Mesendoderm (in vitro differentiated cells): ENCODE measurements at regions not wholly inside any gene's neighbourhood (a gene's known extent, or its start where the extent isn't known, plus 50 kb on each side); places are given as distances from the start of the nearest gene placed in this dataset.

ENCODE experiments used
- DNase-seq: peaks from one replicate; pipeline ENCODE4 v3.0.0; 2013
- H2AK5ac ChIP-seq: 2 replicates; pipeline ENCODE4 v1.6.1; 2013; ENCODE audit warnings: low read length, inconsistent platforms
- H2BK120ac ChIP-seq: 2 replicates; pipeline ENCODE4 v1.6.1; 2013; ENCODE audit warnings: low read depth, mild to moderate bottlenecking, low read length, moderate library complexity, mixed read lengths
- H2BK15ac ChIP-seq: replicated peaks from 2 replicates; pipeline ENCODE4 v1.6.1; 2013; ENCODE audit warnings: low read depth, mild to moderate bottlenecking, moderate library complexity
- H2BK5ac ChIP-seq: 2 replicates; pipeline ENCODE4 v1.6.1; 2013; ENCODE audit warnings: low read length, inconsistent platforms
- H3K18ac ChIP-seq: 2 replicates; pipeline ENCODE4 v1.6.1; 2013; ENCODE audit warnings: mild to moderate bottlenecking, low read length, mixed read lengths
- H3K23ac ChIP-seq: one replicate; pipeline ENCODE4 v1.6.1; 2013; ENCODE audit warnings: low read length
- H3K27ac ChIP-seq: 2 replicates; pipeline ENCODE4 v1.5.1; 2013; ENCODE audit warnings: low read depth, mild to moderate bottlenecking, inconsistent platforms, low read length, moderate library complexity
- H3K27me3 ChIP-seq: 2 replicates; pipeline ENCODE4 v1.6.1; 2013; ENCODE audit warnings: low read length, control low read depth, mild to moderate bottlenecking, inconsistent platforms; ENCODE audit not compliant: insufficient read depth, poor library complexity
- H3K36me3 ChIP-seq: 2 replicates; pipeline ENCODE4 v1.6.1; 2013; ENCODE audit warnings: low read length, inconsistent platforms; ENCODE audit not compliant: control insufficient read depth, insufficient read depth
- H3K4ac ChIP-seq: one replicate; pipeline ENCODE4 v1.6.1; 2013; ENCODE audit warnings: low read depth, mild to moderate bottlenecking, low read length, moderate library complexity
- H3K4me1 ChIP-seq: 2 replicates; pipeline ENCODE4 v1.6.1; 2013; ENCODE audit warnings: low read depth, low read length, inconsistent platforms; ENCODE audit not compliant: control insufficient read depth
- H3K4me2 ChIP-seq: 2 replicates; pipeline ENCODE4 v1.6.1; 2013; ENCODE audit warnings: low read length
- H3K4me3 ChIP-seq: 2 replicates; pipeline ENCODE4 v1.5.1; 2013; ENCODE audit warnings: mild to moderate bottlenecking, low read length
- H3K56ac ChIP-seq: one replicate; pipeline ENCODE4 v1.6.1; 2013; ENCODE audit warnings: low read length
- H3K79me1 ChIP-seq: 2 replicates; pipeline ENCODE4 v1.6.1; 2013; ENCODE audit warnings: low read length, inconsistent platforms
- H3K79me2 ChIP-seq: 2 replicates; pipeline ENCODE4 v1.6.1; 2013; ENCODE audit warnings: mild to moderate bottlenecking, low read length; ENCODE audit not compliant: control insufficient read depth, insufficient read depth
- H3K9ac ChIP-seq: 2 replicates; pipeline ENCODE4 v1.6.1; 2013; ENCODE audit warnings: low read length, inconsistent platforms
- H4K5ac ChIP-seq: one replicate; pipeline ENCODE4 v1.6.1; 2013; ENCODE audit warnings: low read length
- H4K8ac ChIP-seq: one replicate; pipeline ENCODE4 v1.6.1; 2013; ENCODE audit warnings: low read depth, mild to moderate bottlenecking, control low read depth, low read length, moderate library complexity
- WGBS: extraction: QIAGEN DNeasy Blood & Tissue Kit; methylation state at CpG from one replicate; pipeline ENCODE4 v1.1.7; 2013; ENCODE audit warnings: low lambda C conversion rate, missing lambda C conversion rate; ENCODE audit not compliant: insufficient coverage; ENCODE audit errors: extremely low coverage; 5-methylcytosine and 5-hydroxymethylcytosine counted together

DNA sequence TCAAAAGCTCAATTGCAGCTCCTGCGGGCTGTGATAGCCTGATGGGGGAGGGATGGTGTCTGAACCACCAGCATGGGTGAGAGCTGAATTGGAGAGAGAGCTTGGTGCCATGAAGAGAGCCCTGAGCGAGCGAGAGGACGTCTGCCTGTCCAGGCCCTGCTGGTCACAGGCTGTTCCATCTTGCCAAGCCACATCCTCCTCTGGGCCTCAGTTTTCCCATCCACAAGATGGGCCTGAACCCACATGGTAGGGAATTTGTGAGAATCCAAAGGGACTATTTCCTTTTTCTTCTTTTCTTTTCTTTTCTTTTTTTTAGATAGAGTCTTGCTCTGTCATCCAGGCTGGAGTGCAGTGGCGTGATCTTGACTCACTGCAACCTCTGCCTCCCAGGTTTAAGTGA lies 276.4 kb downstream of the VRK1 start:
- Histone ChIP-seq H2BK120ac (no peak overlapping the region), H3K27me3 (no peaks in the 10 kb centered on the region), H3K36me3 (no peaks in the 10 kb centered on the region), H2BK5ac (no peak overlapping the region), H3K79me2 (no peaks in the 10 kb centered on the region), H3K79me1 (no peaks in the 10 kb centered on the region), H3K4ac (no peak overlapping the region), H3K4me3 (no peak overlapping the region), H3K4me2 (no peak overlapping the region), H4K5ac (no peak overlapping the region), H3K4me1 (no peaks in the 10 kb centered on the region), H3K23ac (no peak overlapping the region), H3K18ac (no peak overlapping the region), H3K56ac (no peak overlapping the region), H4K8ac (no peak overlapping the region), H3K27ac (no peak overlapping the region), H3K9ac (no peak overlapping the region), H2AK5ac (no peak overlapping the region), H2BK15ac (no peak overlapping the region)
- no CpG with 5 or more reads among the region's 5 CpGs for WGBS
- DNase-seq = no peak

DNA sequence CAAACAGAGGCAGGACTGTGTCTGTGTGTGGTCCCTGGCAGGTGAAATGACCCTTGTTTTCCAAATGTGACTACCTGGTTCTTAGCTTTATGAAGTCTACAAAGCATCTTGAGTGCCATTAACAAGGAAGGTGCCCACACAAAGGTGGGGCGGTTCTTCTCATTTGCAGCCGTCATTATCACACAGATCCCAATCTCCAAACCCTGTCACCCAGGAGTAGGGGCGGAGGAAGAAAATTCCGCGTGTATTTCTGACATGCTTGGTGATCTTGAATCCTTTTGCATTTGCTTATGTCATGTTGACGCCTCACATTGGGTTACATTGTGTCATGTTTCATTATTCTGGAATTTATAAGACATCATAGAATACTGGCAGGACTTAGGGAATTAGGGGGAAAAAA lies 277.3 kb downstream of the VRK1 start:
- Histone ChIP-seq H3K27ac (no peak overlapping the region), H3K27me3 (no peaks in the 10 kb centered on the region), H2BK120ac (no peak overlapping the region), H3K79me1 (no peaks in the 10 kb centered on the region), H3K56ac (no peak overlapping the region), H3K4me2 (no peak overlapping the region), H4K5ac (no peak overlapping the region), H3K23ac (no peak overlapping the region), H2BK5ac (no peak overlapping the region), H3K18ac (no peak overlapping the region), H3K36me3 (no peaks in the 10 kb centered on the region), H2BK15ac (no peak overlapping the region), H3K79me2 (no peaks in the 10 kb centered on the region), H4K8ac (no peak overlapping the region), H2AK5ac (no peak overlapping the region), H3K4me3 (no peak overlapping the region), H3K9ac (no peak overlapping the region), H3K4ac (no peak overlapping the region), H3K4me1 (no peaks in the 10 kb centered on the region)
- no CpG with 5 or more reads among the region's 6 CpGs for WGBS
- no peak for DNase-seq

GRCh38 chr14:97074856-97075255 lies 277.7 kb downstream of the VRK1 start:
- H3K36me3 ChIP-seq = no peaks in the 10 kb centered on the region
- no peak overlapping the region for H2AK5ac ChIP-seq
- H3K9ac ChIP-seq = no peak overlapping the region
- no peak overlapping the region for H3K4me2 ChIP-seq
- no peak overlapping the region for H4K8ac ChIP-seq
- H3K27ac ChIP-seq = no peak overlapping the region
- no peak overlapping the region for H3K4me3 ChIP-seq
- no peak overlapping the region for H3K23ac ChIP-seq
- H3K4ac ChIP-seq = no peak overlapping the region
- H3K79me1 ChIP-seq = no peaks in the 10 kb centered on the region
- no peak for DNase-seq
- H2BK5ac ChIP-seq = no peak overlapping the region
- H3K79me2 ChIP-seq = no peaks in the 10 kb centered on the region
- no peak overlapping the region for H3K18ac ChIP-seq
- H3K27me3 ChIP-seq = no peaks in the 10 kb centered on the region
- no peak overlapping the region for H3K56ac ChIP-seq
- H3K4me1 ChIP-seq = no peaks in the 10 kb centered on the region
- no CpG with 5 or more reads among the region's 6 CpGs for WGBS
- H2BK15ac ChIP-seq = no peak overlapping the region
- no peak overlapping the region for H2BK120ac ChIP-seq
- no peak overlapping the region for H4K5ac ChIP-seq

DNA sequence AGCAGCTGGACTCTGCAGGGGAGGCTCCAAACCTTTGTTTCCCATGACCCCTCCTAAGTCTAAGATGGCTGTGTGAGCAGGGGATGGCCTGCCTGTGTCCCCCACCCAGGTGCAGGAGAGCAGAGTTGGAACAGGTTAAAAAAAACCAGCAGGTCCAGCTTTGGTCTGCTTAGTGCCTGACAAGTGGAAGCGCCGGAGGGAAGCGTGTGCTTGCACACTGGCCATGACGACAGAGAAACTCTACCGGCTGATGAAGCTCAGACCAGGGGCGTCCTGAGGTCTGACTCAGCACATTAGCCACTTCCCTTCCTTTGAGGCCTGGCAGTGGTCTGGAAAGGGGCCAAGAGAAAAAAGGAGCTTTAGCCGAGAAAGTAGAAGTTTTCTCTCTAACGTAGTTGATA lies 280.1 kb downstream of the VRK1 start:
- Histone ChIP-seq H3K4me3 (no peak overlapping the region), H4K8ac (no peak overlapping the region), H3K4me1 (no peaks in the 10 kb centered on the region), H2BK120ac (no peak overlapping the region), H3K4ac (no peak overlapping the region), H2BK5ac (no peak overlapping the region), H3K4me2 (no peak overlapping the region), H3K23ac (no peak overlapping the region), H3K18ac (no peak overlapping the region), H3K27ac (no peak overlapping the region), H3K56ac (no peak overlapping the region), H2BK15ac (no peak overlapping the region), H3K27me3 (no peaks in the 10 kb centered on the region), H3K79me1 (no peaks in the 10 kb centered on the region), H2AK5ac (no peak overlapping the region), H3K79me2 (no peaks in the 10 kb centered on the region), H3K36me3 (no peaks in the 10 kb centered on the region), H3K9ac (no peak overlapping the region), H4K5ac (no peak overlapping the region)
- no peak for DNase-seq
- WGBS = no CpG with 5 or more reads among the region's 8 CpGs

GRCh38 chr14:97077687-97078086 lies 280.5 kb downstream of the VRK1 start:
- Histone ChIP-seq H3K9ac (no peak overlapping the region), H4K8ac (no peak overlapping the region), H2BK120ac (no peak overlapping the region), H3K79me1 (no peaks in the 10 kb centered on the region), H3K36me3 (no peaks in the 10 kb centered on the region), H2BK15ac (no peak overlapping the region), H3K27me3 (no peaks in the 10 kb centered on the region), H4K5ac (no peak overlapping the region), H3K4me3 (no peak overlapping the region), H3K23ac (no peak overlapping the region), H3K4me1 (no peaks in the 10 kb centered on the region), H2BK5ac (no peak overlapping the region), H3K18ac (no peak overlapping the region), H2AK5ac (no peak overlapping the region), H3K27ac (no peak overlapping the region), H3K79me2 (no peaks in the 10 kb centered on the region), H3K56ac (no peak overlapping the region), H3K4ac (no peak overlapping the region), H3K4me2 (no peak overlapping the region)
- WGBS = no CpG with 5 or more reads among the region's 4 CpGs
- no peak for DNase-seq

- Histone ChIP-seq H3K4ac (no peak overlapping the region), H3K9ac (no peak overlapping the region), H3K27ac (no peak overlapping the region), H3K27me3 (no peaks in the 10 kb centered on the region), H3K18ac (no peak overlapping the region), H2BK120ac (no peak overlapping the region), H3K23ac (no peak overlapping the region), H3K56ac (no peak overlapping the region), H3K4me3 (no peak overlapping the region), H3K4me1 (no peaks in the 10 kb centered on the region), H2BK15ac (no peak overlapping the region), H3K4me2 (no peak overlapping the region), H3K36me3 (no peaks in the 10 kb centered on the region), H3K79me1 (no peaks in the 10 kb centered on the region), H3K79me2 (no peaks in the 10 kb centered on the region), H2AK5ac (no peak overlapping the region), H4K5ac (no peak overlapping the region), H4K8ac (no peak overlapping the region), H2BK5ac (no peak overlapping the region)
- WGBS = no CpG with 5 or more reads among the region's 2 CpGs
- DNase-seq = no peak
Measured at GRCh38 chr14:97080991-97081390, 283.8 kb downstream of the VRK1 start.
